Mesenchymal stem cell (in vitro differentiated cells and primary cell): ENCODE measurements at regions not wholly inside any gene's neighbourhood (a gene's known extent, or its start where the extent isn't known, plus 50 kb on each side); places are given as distances from the start of the nearest gene placed in this dataset.

Source experiments
- DNase-seq: peaks from one replicate; pipeline ENCODE4 v3.0.0-alpha.2; 2013
- H2AFZ ChIP-seq: one replicate; pipeline ENCODE4 v1.6.1; 2013; ENCODE audit warnings: low read depth, mild to moderate bottlenecking, control low read depth, inconsistent platforms, low read length, moderate library complexity
- H2AK5ac ChIP-seq: 2 replicates; pipeline ENCODE4 v1.6.1; 2013; ENCODE audit warnings: low read length, moderate library complexity, mild to moderate bottlenecking, inconsistent platforms; ENCODE audit not compliant: severe bottlenecking
- H2BK120ac ChIP-seq: one replicate; pipeline ENCODE4 v1.6.1; 2013; ENCODE audit warnings: low read depth, mild to moderate bottlenecking, inconsistent platforms, low read length, moderate library complexity
- H2BK12ac ChIP-seq, 2 experiments: one replicate each; pipeline ENCODE4 v1.6.1; 2013; ENCODE audit warnings: inconsistent platforms in 2 of 2, low read length in 2 of 2, mild to moderate bottlenecking in 2 of 2, moderate library complexity in 2 of 2, control low read depth in 1 of 2
- H2BK15ac ChIP-seq: one replicate; pipeline ENCODE4 v1.6.1; 2013; ENCODE audit warnings: mild to moderate bottlenecking, low read depth, inconsistent platforms; ENCODE audit not compliant: poor library complexity, severe bottlenecking
- H2BK5ac ChIP-seq: 2 replicates; pipeline ENCODE4 v1.6.1; 2013; ENCODE audit warnings: low read depth, mild to moderate bottlenecking, low read length, control low read depth, inconsistent platforms; ENCODE audit not compliant: poor library complexity, severe bottlenecking
- H3K14ac ChIP-seq, 2 experiments: one replicate each; pipeline ENCODE4 v1.6.1; 2013; ENCODE audit warnings: inconsistent platforms in 2 of 2, low read length in 2 of 2, control low read depth in 1 of 2, mild to moderate bottlenecking in 1 of 2, moderate library complexity in 1 of 2
- H3K18ac ChIP-seq, 2 experiments: one replicate each; pipeline ENCODE4 v1.6.1; 2013; ENCODE audit warnings: inconsistent platforms in 2 of 2, low read length in 2 of 2, control low read depth in 1 of 2, low read depth in 1 of 2, mild to moderate bottlenecking in 1 of 2
- H3K23ac ChIP-seq, 2 experiments: one replicate each; pipeline ENCODE4 v1.6.1; 2013; ENCODE audit warnings: inconsistent platforms in 2 of 2, low read length in 2 of 2, mild to moderate bottlenecking in 2 of 2, moderate library complexity in 2 of 2, control low read depth in 1 of 2
- H3K27ac ChIP-seq: 2 replicates; pipeline ENCODE4 v1.5.1; 2013; ENCODE audit warnings: mild to moderate bottlenecking, moderate library complexity, low read length, control low read depth, inconsistent platforms; ENCODE audit not compliant: poor library complexity, severe bottlenecking
- H3K27me3 ChIP-seq, 2 experiments: 2 replicates each; pipeline versions ENCODE4 v1.6.1 to v1.7.0; 2013; ENCODE audit warnings: low read length in 2 of 2, mild to moderate bottlenecking in 2 of 2, moderate library complexity in 2 of 2, control low read depth in 1 of 2, inconsistent platforms in 1 of 2; ENCODE audit not compliant: control insufficient read depth in 1 of 2, insufficient read depth in 1 of 2
- H3K36me3 ChIP-seq, 2 experiments: 2 replicates each; pipeline versions ENCODE4 v1.6.1 to v1.7.0; 2013; ENCODE audit warnings: low read length in 2 of 2, control low read depth in 1 of 2, inconsistent platforms in 1 of 2, low read depth in 1 of 2, mild to moderate bottlenecking in 1 of 2; ENCODE audit not compliant: insufficient read depth in 2 of 2, control insufficient read depth in 1 of 2
- H3K4ac ChIP-seq, 2 experiments: one replicate each; pipeline ENCODE4 v1.6.1; 2013; ENCODE audit warnings: inconsistent platforms in 2 of 2, low read length in 2 of 2, mild to moderate bottlenecking in 2 of 2, moderate library complexity in 2 of 2, control low read depth in 1 of 2, low read depth in 1 of 2
- H3K4me1 ChIP-seq: 2 replicates; pipeline ENCODE4 v1.6.1; 2013; ENCODE audit warnings: low read depth, low read length, control low read depth; ENCODE audit not compliant: control insufficient read depth, insufficient read depth
- H3K4me2 ChIP-seq: 2 replicates; pipeline ENCODE4 v1.6.1; 2013; ENCODE audit warnings: low read length, mild to moderate bottlenecking, inconsistent platforms; ENCODE audit not compliant: poor library complexity, severe bottlenecking
- H3K4me3 ChIP-seq, 2 experiments: 2 replicates each; pipeline versions ENCODE4 v1.5.1 to v1.7.0; 2013; ENCODE audit warnings: low read length in 2 of 2, mild to moderate bottlenecking in 2 of 2, control low read depth in 1 of 2, low read depth in 1 of 2; ENCODE audit not compliant: insufficient read depth in 1 of 2
- H3K79me1 ChIP-seq: replicated peaks from 2 replicates; pipeline ENCODE4 v1.6.1; 2013; ENCODE audit warnings: mild to moderate bottlenecking, control low read depth, low read length, inconsistent platforms; ENCODE audit not compliant: poor library complexity, severe bottlenecking
- H3K9ac ChIP-seq: 2 replicates; pipeline ENCODE4 v1.7.0; 2013; ENCODE audit warnings: mild to moderate bottlenecking, low read length, moderate library complexity
- H3K9me3 ChIP-seq: 2 replicates; pipeline ENCODE4 v1.7.0; 2013; ENCODE audit warnings: mild to moderate bottlenecking, low read length; ENCODE audit not compliant: control insufficient read depth
- H4K8ac ChIP-seq: one replicate; pipeline ENCODE4 v1.6.1; 2013; ENCODE audit warnings: inconsistent platforms, mild to moderate bottlenecking, low read length, moderate library complexity
- H4K91ac ChIP-seq: one replicate; pipeline ENCODE4 v1.6.1; 2013; ENCODE audit warnings: mild to moderate bottlenecking, low read length, inconsistent platforms
- WGBS: methylation state at CpG from one replicate; pipeline ENCODE4 v1.1.7; 2013; ENCODE audit warnings: mixed read lengths; 5-methylcytosine and 5-hydroxymethylcytosine counted together

- Histone ChIP-seq H3K27ac (no peak overlapping the region), H3K18ac (no peak overlapping the region), H3K4me1 (peaks cover 4% of the 10 kb centered on the region), H3K27me3 (no peaks in the 10 kb centered on the region), H2AK5ac (no peak overlapping the region), H3K4me2 (no peak overlapping the region), H3K9ac (no peak overlapping the region), H2BK12ac (no peak overlapping the region), H3K36me3 (no peaks in the 10 kb centered on the region), H3K14ac (no peak overlapping the region), H2AFZ (no peak overlapping the region), H2BK15ac (no peak overlapping the region), H2BK5ac (no peak overlapping the region), H3K4me3 (no peak overlapping the region), H4K91ac (no peak overlapping the region), H3K79me1 (no peaks in the 10 kb centered on the region), H3K9me3 (no peaks in the 10 kb centered on the region), H3K23ac (no peak overlapping the region), H2BK120ac (no peak overlapping the region), H4K8ac (no peak overlapping the region), H3K4ac (no peak overlapping the region)
- WGBS = 94% methylated on average over 2 of the region's 2 CpGs
- no peak for DNase-seq
Observed at GRCh38 chr7:54857294-54857693, 98.3 kb upstream of the SEC61G start.

DNA sequence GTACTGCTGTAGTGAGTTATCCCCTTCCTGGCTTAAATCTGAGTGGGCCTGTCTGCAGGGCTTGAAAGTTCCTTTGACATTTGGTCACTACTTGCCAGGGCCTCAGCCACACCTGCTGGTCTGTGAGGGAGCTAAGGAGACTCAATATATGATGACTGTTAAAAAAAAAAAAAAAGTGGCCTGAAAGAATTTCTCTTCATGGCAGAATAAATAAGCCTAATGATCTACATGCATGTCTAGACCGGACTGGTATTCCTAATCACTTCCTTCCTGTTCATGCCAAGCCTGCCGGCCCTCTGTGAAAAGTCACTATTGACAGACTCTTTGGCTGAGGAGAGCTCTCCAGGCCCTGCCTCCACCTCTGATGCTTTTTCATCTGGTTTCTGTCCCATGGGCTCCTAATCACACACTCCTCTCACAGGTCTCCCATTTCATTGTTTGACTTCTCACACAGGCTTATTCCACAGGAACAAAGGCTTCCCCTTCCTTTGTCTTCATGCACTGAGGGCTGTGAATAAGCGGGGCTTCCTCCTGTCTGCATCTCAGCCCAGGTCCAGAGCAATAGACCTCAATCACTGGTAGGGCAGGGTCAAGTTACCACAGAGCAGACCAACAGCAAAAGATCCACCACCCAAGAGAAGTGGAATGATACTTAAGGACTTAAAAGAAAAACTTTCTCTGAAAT, 99.1 kb upstream of the SEC61G start:
- H3K4me1 ChIP-seq = peaks cover 4% of the 10 kb centered on the region
- no peak overlapping the region for H3K4ac ChIP-seq
- no peaks in the 10 kb centered on the region for H3K79me1 ChIP-seq
- H3K36me3 ChIP-seq = no peaks in the 10 kb centered on the region
- no peak overlapping the region for H3K4me2 ChIP-seq
- no peak overlapping the region for H2AK5ac ChIP-seq
- H3K9ac ChIP-seq = no peak overlapping the region
- H2BK5ac ChIP-seq = no peak overlapping the region
- no peak overlapping the region for H2BK12ac ChIP-seq
- DNase-seq = no peak
- 51% methylated on average over 3 of the region's 3 CpGs for WGBS
- H3K18ac ChIP-seq = no peak overlapping the region
- no peak overlapping the region for H3K14ac ChIP-seq
- no peaks in the 10 kb centered on the region for H3K27me3 ChIP-seq
- no peak overlapping the region for H3K23ac ChIP-seq
- no peak overlapping the region for H2BK120ac ChIP-seq
- no peak overlapping the region for H4K8ac ChIP-seq
- no peak overlapping the region for H4K91ac ChIP-seq
- no peak overlapping the region for H3K4me3 ChIP-seq
- no peaks in the 10 kb centered on the region for H3K9me3 ChIP-seq
- no peak overlapping the region for H3K27ac ChIP-seq
- H2BK15ac ChIP-seq = no peak overlapping the region
- no peak overlapping the region for H2AFZ ChIP-seq

GRCh38 chr7:54859066-54859465, 100.1 kb upstream of the SEC61G start:
- peaks cover 4% of the 10 kb centered on the region for H3K4me1 ChIP-seq
- no peak overlapping the region for H2BK15ac ChIP-seq
- H4K8ac ChIP-seq = no peak overlapping the region
- H2BK12ac ChIP-seq = no peak overlapping the region
- H2AFZ ChIP-seq = no peak overlapping the region
- no peak overlapping the region for H3K4ac ChIP-seq
- H3K14ac ChIP-seq = no peak overlapping the region
- H3K4me3 ChIP-seq = no peak overlapping the region
- no peak overlapping the region for H3K27ac ChIP-seq
- no peak overlapping the region for H2BK5ac ChIP-seq
- H3K23ac ChIP-seq = no peak overlapping the region
- H4K91ac ChIP-seq = no peak overlapping the region
- no peaks in the 10 kb centered on the region for H3K36me3 ChIP-seq
- no peak overlapping the region for H3K4me2 ChIP-seq
- no peak for DNase-seq
- H3K9me3 ChIP-seq = no peaks in the 10 kb centered on the region
- H3K79me1 ChIP-seq = no peaks in the 10 kb centered on the region
- H3K27me3 ChIP-seq = no peaks in the 10 kb centered on the region
- H2AK5ac ChIP-seq = no peak overlapping the region
- no peak overlapping the region for H2BK120ac ChIP-seq
- no peak overlapping the region for H3K18ac ChIP-seq
- H3K9ac ChIP-seq = no peak overlapping the region

- no peak for DNase-seq
- H3K23ac ChIP-seq = no peak overlapping the region
- H2BK15ac ChIP-seq = no peak overlapping the region
- H3K4me2 ChIP-seq = no peak overlapping the region
- H3K4me1 ChIP-seq = peaks cover 4% of the 10 kb centered on the region
- H3K9me3 ChIP-seq = no peaks in the 10 kb centered on the region
- no peak overlapping the region for H2AFZ ChIP-seq
- H3K4me3 ChIP-seq = no peak overlapping the region
- H3K27ac ChIP-seq = no peak overlapping the region
- H3K36me3 ChIP-seq = no peaks in the 10 kb centered on the region
- H2BK120ac ChIP-seq = no peak overlapping the region
- no peaks in the 10 kb centered on the region for H3K27me3 ChIP-seq
- H3K79me1 ChIP-seq = no peaks in the 10 kb centered on the region
- H3K9ac ChIP-seq = no peak overlapping the region
- no peak overlapping the region for H2BK5ac ChIP-seq
- no peak overlapping the region for H2AK5ac ChIP-seq
- H4K8ac ChIP-seq = no peak overlapping the region
- H3K4ac ChIP-seq = no peak overlapping the region
- no peak overlapping the region for H2BK12ac ChIP-seq
- no peak overlapping the region for H3K18ac ChIP-seq
- 86% methylated on average over 4 of the region's 4 CpGs for WGBS
- H4K91ac ChIP-seq = no peak overlapping the region
- H3K14ac ChIP-seq = no peak overlapping the region
Observed at GRCh38 chr7:54859545-54859944, 100.5 kb upstream of the SEC61G start.
